Kidney capillary endothelial cell (primary cell): ENCODE measurements at regions not wholly inside any gene's neighbourhood (a gene's known extent, or its start where the extent isn't known, plus 50 kb on each side); places are given as distances from the start of the nearest gene placed in this dataset.

Experiments
- DNase-seq: peaks from one replicate; pipeline ENCODE4 v3.0.0-alpha.2; 2018; ENCODE audit warnings: low spot score

GRCh38 chr1:29643281-29643680 lies 407.0 kb downstream of the PTPRU start:
- DNase-seq: no peak

GRCh38 chr1:29642519-29642918 lies 406.2 kb downstream of the PTPRU start:
- no peak for DNase-seq

GRCh38 chr1:29641921-29642320 lies 405.6 kb downstream of the PTPRU start:
- DNase-seq: no peak

- no peak for DNase-seq
Measured at GRCh38 chr1:29640428-29640785, 404.1 kb downstream of the PTPRU start.

- DNase-seq: peak; percentile 47
Measured at GRCh38 chr1:29639741-29640427, 403.6 kb downstream of the PTPRU start.

- no peak for DNase-seq
Measured at GRCh38 chr1:29639156-29639736, 402.9 kb downstream of the PTPRU start.

- no peak for DNase-seq
Measured at GRCh38 chr1:29638281-29638680, 402.0 kb downstream of the PTPRU start.

- no peak for DNase-seq
Measured at GRCh38 chr1:29636936-29637335, 400.6 kb downstream of the PTPRU start.

- no peak for DNase-seq
Measured at GRCh38 chr1:29635501-29636263, 399.4 kb downstream of the PTPRU start.

GRCh38 chr1:29634746-29635335 lies 398.5 kb downstream of the PTPRU start:
- DNase-seq: no peak

- DNase-seq: no peak
Measured at GRCh38 chr1:29634324-29634723, 398.0 kb downstream of the PTPRU start.

GRCh38 chr1:29633771-29634170 lies 397.4 kb downstream of the PTPRU start:
- DNase-seq: no peak

- no peak for DNase-seq
Measured at GRCh38 chr1:29632806-29633615, 396.7 kb downstream of the PTPRU start.

- no peak for DNase-seq
Measured at GRCh38 chr1:29631836-29632805, 395.8 kb downstream of the PTPRU start.

GRCh38 chr1:29631361-29631760 lies 395.0 kb downstream of the PTPRU start:
- DNase-seq: no peak

- no peak for DNase-seq
Measured at GRCh38 chr1:29630756-29631155, 394.4 kb downstream of the PTPRU start.

- no peak for DNase-seq
Measured at GRCh38 chr1:29629814-29630516, 393.6 kb downstream of the PTPRU start.

GRCh38 chr1:29629401-29629800 lies 393.1 kb downstream of the PTPRU start:
- DNase-seq: no peak

- DNase-seq: no peak
Measured at GRCh38 chr1:29628190-29628589, 391.9 kb downstream of the PTPRU start.

GRCh38 chr1:29626726-29627125 lies 390.4 kb downstream of the PTPRU start:
- no peak for DNase-seq
